H9 (cell line): ENCODE measurements at regions not wholly inside any gene's neighbourhood (a gene's known extent, or its start where the extent isn't known, plus 50 kb on each side); places are given as distances from the start of the nearest gene placed in this dataset.

Experiments used
- DNase-seq: peaks from one replicate; pipeline ENCODE4 v3.0.0-alpha.2; 2017
- H2AFZ ChIP-seq: one replicate; pipeline ENCODE4 v1.6.1; 2013; ENCODE audit warnings: mild to moderate bottlenecking, low read length, control low read depth, moderate library complexity
- H2AK5ac ChIP-seq: 2 replicates; pipeline ENCODE4 v1.6.1; 2013; ENCODE audit warnings: low read length, control low read depth, mixed read lengths; ENCODE audit not compliant: insufficient read length
- H2BK120ac ChIP-seq: one replicate; pipeline ENCODE4 v1.6.1; 2013; ENCODE audit warnings: low read depth, mild to moderate bottlenecking, low read length, control low read depth, inconsistent platforms; ENCODE audit not compliant: poor library complexity, severe bottlenecking
- H2BK12ac ChIP-seq: 2 replicates; pipeline ENCODE4 v1.6.1; 2013; ENCODE audit warnings: low read length, control low read depth, mixed read lengths, low read depth; ENCODE audit not compliant: insufficient read length
- H2BK15ac ChIP-seq: 2 replicates; pipeline ENCODE4 v1.6.1; 2013; ENCODE audit warnings: low read depth, low read length, control low read depth
- H2BK20ac ChIP-seq: one replicate; pipeline ENCODE4 v1.6.1; 2013; ENCODE audit warnings: low read depth, mild to moderate bottlenecking, low read length, control low read depth, inconsistent platforms; ENCODE audit not compliant: poor library complexity, severe bottlenecking
- H2BK5ac ChIP-seq: 2 replicates; pipeline ENCODE4 v1.6.1; 2013; ENCODE audit warnings: low read length, control low read depth, mixed read lengths; ENCODE audit not compliant: insufficient read length
- H3K14ac ChIP-seq: 2 replicates; pipeline ENCODE4 v1.6.1; 2013; ENCODE audit warnings: low read length, control low read depth; ENCODE audit not compliant: insufficient read depth
- H3K18ac ChIP-seq: 2 replicates; pipeline ENCODE4 v1.6.1; 2013; ENCODE audit warnings: low read depth, mild to moderate bottlenecking, mixed read lengths, low read length, control low read depth; ENCODE audit not compliant: insufficient read length
- H3K23ac ChIP-seq: 2 replicates; pipeline ENCODE4 v1.6.1; 2013; ENCODE audit warnings: low read length, control low read depth, mixed read lengths, low read depth; ENCODE audit not compliant: insufficient read length
- H3K23me2 ChIP-seq: 2 replicates; pipeline ENCODE4 v1.6.1; 2013; ENCODE audit warnings: low read depth, mild to moderate bottlenecking, mixed read lengths, low read length, control low read depth; ENCODE audit not compliant: insufficient read length, poor library complexity, severe bottlenecking
- H3K27ac ChIP-seq: 2 replicates; pipeline ENCODE4 v1.5.1; 2013; ENCODE audit warnings: low read length, control low read depth, mixed read lengths, low read depth; ENCODE audit not compliant: insufficient read length
- H3K27me3 ChIP-seq: 2 replicates; pipeline ENCODE4 v1.6.1; 2013; ENCODE audit warnings: low read length, control low read depth, inconsistent platforms; ENCODE audit not compliant: insufficient read depth
- H3K4ac ChIP-seq: 2 replicates; pipeline ENCODE4 v1.6.1; 2013; ENCODE audit warnings: low read depth, mild to moderate bottlenecking, control low read depth, inconsistent platforms, low read length, moderate library complexity
- H3K4me1 ChIP-seq: 2 replicates; pipeline ENCODE4 v1.6.1; 2013; ENCODE audit warnings: low read length, control low read depth, inconsistent platforms; ENCODE audit not compliant: insufficient read depth
- H3K4me2 ChIP-seq: 2 replicates; pipeline ENCODE4 v1.6.1; 2013; ENCODE audit warnings: low read length, control low read depth, mixed read lengths; ENCODE audit not compliant: insufficient read length, insufficient read depth
- H3K56ac ChIP-seq: 2 replicates; pipeline ENCODE4 v1.6.1; 2013; ENCODE audit warnings: low read depth, mild to moderate bottlenecking, mixed read lengths, low read length, control low read depth; ENCODE audit not compliant: insufficient read length
- H3K79me1 ChIP-seq: 2 replicates; pipeline ENCODE4 v1.6.1; 2013; ENCODE audit warnings: low read depth, mild to moderate bottlenecking, moderate library complexity, low read length, control low read depth, inconsistent platforms; ENCODE audit not compliant: insufficient read depth, poor library complexity, severe bottlenecking
- H3K79me2 ChIP-seq: 2 replicates; pipeline ENCODE4 v1.6.1; 2013; ENCODE audit warnings: low read length, control low read depth, inconsistent platforms; ENCODE audit not compliant: insufficient read depth
- H3K9ac ChIP-seq: 2 replicates; pipeline ENCODE4 v1.6.1; 2013; ENCODE audit warnings: low read length, control low read depth, mixed read lengths; ENCODE audit not compliant: insufficient read length; ENCODE audit errors: extremely low read depth
- H3K9me3 ChIP-seq: one replicate; pipeline ENCODE4 v1.6.1; 2013; ENCODE audit warnings: low read depth, low read length, inconsistent platforms; ENCODE audit not compliant: control insufficient read depth
- H3T11ph ChIP-seq: one replicate; pipeline ENCODE4 v1.6.1; 2013; ENCODE audit warnings: mild to moderate bottlenecking, low read length, control low read depth, inconsistent platforms
- H4K20me1 ChIP-seq: one replicate; pipeline ENCODE4 v1.6.1; 2013; ENCODE audit not compliant: control insufficient read depth, insufficient read length, insufficient read depth
- H4K5ac ChIP-seq: 2 replicates; pipeline ENCODE4 v1.6.1; 2013; ENCODE audit warnings: low read depth, mild to moderate bottlenecking, mixed read lengths, low read length, control low read depth; ENCODE audit not compliant: insufficient read length
- H4K8ac ChIP-seq: replicated peaks from 2 replicates; pipeline ENCODE4 v1.6.1; 2013; ENCODE audit warnings: low read length, control low read depth, mixed read lengths, low read depth; ENCODE audit not compliant: insufficient read length
- H4K91ac ChIP-seq: 2 replicates; pipeline ENCODE4 v1.6.1; 2013; ENCODE audit warnings: low read depth, mild to moderate bottlenecking, moderate library complexity, mixed read lengths, low read length, control low read depth; ENCODE audit not compliant: insufficient read length
- H3K27ac Mint-ChIP-seq, 3 experiments: 2 replicates in 2 of 3; 3 replicates in 1 of 3; pipeline ENCODE4 v1.8.0; 2020 to 2021; ENCODE audit warnings: mixed read lengths in 3 of 3, mild to moderate bottlenecking in 1 of 3, moderate library complexity in 1 of 3
- H3K27me3 Mint-ChIP-seq: 2 replicates; pipeline ENCODE4 v1.8.0; 2021; ENCODE audit warnings: low read depth, mild to moderate bottlenecking, moderate library complexity, mixed read lengths
- H3K36me3 Mint-ChIP-seq, 3 experiments: 2 replicates in 2 of 3; 3 replicates in 1 of 3; pipeline ENCODE4 v1.8.0; 2020 to 2021; ENCODE audit warnings: low read depth in 3 of 3, mixed read lengths in 3 of 3; ENCODE audit not compliant: insufficient read depth in 1 of 3
- H3K4me1 Mint-ChIP-seq, 2 experiments: 2 replicates each; pipeline ENCODE4 v1.8.0; 2020; ENCODE audit warnings: mixed read lengths in 2 of 2
- H3K4me3 Mint-ChIP-seq, 2 experiments: 2 replicates in 1 of 2; 3 replicates in 1 of 2; pipeline ENCODE4 v1.8.0; 2020 to 2021; ENCODE audit warnings: mild to moderate bottlenecking in 2 of 2, mixed read lengths in 2 of 2, moderate library complexity in 1 of 2
- H3K9me3 Mint-ChIP-seq, 2 experiments: 2 replicates in 1 of 2; 3 replicates in 1 of 2; pipeline ENCODE4 v1.8.0; 2020; ENCODE audit warnings: mild to moderate bottlenecking in 2 of 2, mixed read lengths in 2 of 2, moderate library complexity in 1 of 2
- WGBS: extraction: QIAGEN DNeasy Blood & Tissue Kit; methylation state at CpG from one replicate; pipeline ENCODE4 v1.1.7; 2013; ENCODE audit warnings: missing lambda C conversion rate, low lambda C conversion rate, mixed read lengths; ENCODE audit not compliant: insufficient read length; ENCODE audit errors: extremely low coverage; 5-methylcytosine and 5-hydroxymethylcytosine counted together
- TF ChIP-seq, protein P1 (sequence below): fragments of 200-600 bp; sonication (generic); conservative IDR thresholded peaks from 3 replicates; pipeline ENCODE4 v1.8.0; 2021; ENCODE audit warnings: antibody characterized with exemption, mild to moderate bottlenecking

- no peaks in the 10 kb centered on the region for H3K23me2 ChIP-seq
- no peak overlapping the region for H2BK5ac ChIP-seq
- H2BK120ac ChIP-seq, result no peak overlapping the region
- H2BK20ac ChIP-seq, result no peak overlapping the region
- H3K27me3 ChIP-seq, result no peaks in the 10 kb centered on the region
- H3K18ac ChIP-seq, result no peak overlapping the region
- H3K27me3 Mint-ChIP-seq, result no peaks in the 10 kb centered on the region
- no peaks in the 10 kb centered on the region for H3K79me2 ChIP-seq
- H4K8ac ChIP-seq, result no peak overlapping the region
- H2BK15ac ChIP-seq, result no peak overlapping the region
- TF ChIP-seq, protein P1, sequence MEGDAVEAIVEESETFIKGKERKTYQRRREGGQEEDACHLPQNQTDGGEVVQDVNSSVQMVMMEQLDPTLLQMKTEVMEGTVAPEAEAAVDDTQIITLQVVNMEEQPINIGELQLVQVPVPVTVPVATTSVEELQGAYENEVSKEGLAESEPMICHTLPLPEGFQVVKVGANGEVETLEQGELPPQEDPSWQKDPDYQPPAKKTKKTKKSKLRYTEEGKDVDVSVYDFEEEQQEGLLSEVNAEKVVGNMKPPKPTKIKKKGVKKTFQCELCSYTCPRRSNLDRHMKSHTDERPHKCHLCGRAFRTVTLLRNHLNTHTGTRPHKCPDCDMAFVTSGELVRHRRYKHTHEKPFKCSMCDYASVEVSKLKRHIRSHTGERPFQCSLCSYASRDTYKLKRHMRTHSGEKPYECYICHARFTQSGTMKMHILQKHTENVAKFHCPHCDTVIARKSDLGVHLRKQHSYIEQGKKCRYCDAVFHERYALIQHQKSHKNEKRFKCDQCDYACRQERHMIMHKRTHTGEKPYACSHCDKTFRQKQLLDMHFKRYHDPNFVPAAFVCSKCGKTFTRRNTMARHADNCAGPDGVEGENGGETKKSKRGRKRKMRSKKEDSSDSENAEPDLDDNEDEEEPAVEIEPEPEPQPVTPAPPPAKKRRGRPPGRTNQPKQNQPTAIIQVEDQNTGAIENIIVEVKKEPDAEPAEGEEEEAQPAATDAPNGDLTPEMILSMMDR, result no peak
- DNase-seq, result no peak
- peaks cover 5 to 8% of the 10 kb centered on the region in 2 experiments; a peak in 3 of 4 replicates for H3K4me1 Mint-ChIP-seq
- H4K91ac ChIP-seq, result no peak overlapping the region
- no peak overlapping the region for H3K27ac ChIP-seq
- no peak overlapping the region for H3K4me2 ChIP-seq
- H3K27ac Mint-ChIP-seq, result no peak overlapping the region
- H3K9me3 Mint-ChIP-seq, result no peaks in the 10 kb centered on the region
- no peak overlapping the region for H3T11ph ChIP-seq
- H2AFZ ChIP-seq, result no peak overlapping the region
- no peaks in the 10 kb centered on the region for H3K4me1 ChIP-seq
- no peak overlapping the region for H3K9ac ChIP-seq
- no CpG with 5 or more reads among the region's 2 CpGs for WGBS
- H3K23ac ChIP-seq, result no peak overlapping the region
- no peak overlapping the region for H3K14ac ChIP-seq
- H3K56ac ChIP-seq, result no peak overlapping the region
- no peak overlapping the region for H2BK12ac ChIP-seq
- no peak overlapping the region for H3K4ac ChIP-seq
- H3K36me3 Mint-ChIP-seq, result no peaks in the 10 kb centered on the region
- no peaks in the 10 kb centered on the region for H4K20me1 ChIP-seq
- H3K4me3 Mint-ChIP-seq, result no peak overlapping the region
- H3K9me3 ChIP-seq, result no peaks in the 10 kb centered on the region
- H3K79me1 ChIP-seq, result no peaks in the 10 kb centered on the region
- no peak overlapping the region for H4K5ac ChIP-seq
- no peak overlapping the region for H2AK5ac ChIP-seq
Measured at GRCh38 chr3:76372497-76372896, 587.1 kb upstream of the ZNF717 start.
